MM.1S (cell line): ENCODE measurements at regions not wholly inside any gene's neighbourhood (a gene's known extent, or its start where the extent isn't known, plus 50 kb on each side); places are given as distances from the start of the nearest gene placed in this dataset.

Experiments used
- DNase-seq: peaks from one replicate; pipeline ENCODE4 v3.0.0-alpha.2; 2015
- H2AFZ ChIP-seq: fragments of 300-600 bp; sonication (generic); 2 replicates; pipeline ENCODE4 v1.6.0; 2016; ENCODE audit warnings: antibody characterized with exemption, low read length
- H3F3A ChIP-seq: fragments of 300-600 bp; sonication (generic); 2 replicates; pipeline ENCODE4 v1.6.1; 2016; ENCODE audit warnings: mild to moderate bottlenecking, antibody characterized with exemption, low read length, moderate library complexity, mixed read lengths; ENCODE audit not compliant: insufficient read depth
- H3K27ac ChIP-seq: fragments of 300-600 bp; sonication (generic); 2 replicates; pipeline ENCODE4 v1.5.1; 2016; ENCODE audit warnings: mild to moderate bottlenecking, low read length
- H3K27me3 ChIP-seq: fragments of 300-600 bp; sonication (generic); replicated peaks from 2 replicates; pipeline ENCODE4 v1.6.0; 2016; ENCODE audit warnings: low read length; ENCODE audit not compliant: insufficient read depth
- H3K36me3 ChIP-seq: fragments of 300-600 bp; sonication (generic); replicated peaks from 2 replicates; pipeline ENCODE4 v1.6.1; 2016; ENCODE audit warnings: mild to moderate bottlenecking, low read length, mixed read lengths; ENCODE audit not compliant: insufficient read depth
- H3K4me1 ChIP-seq: fragments of 300-600 bp; sonication (generic); 2 replicates; pipeline ENCODE4 v1.6.1; 2016; ENCODE audit warnings: low read length, mixed read lengths
- H3K4me2 ChIP-seq: fragments of 300-600 bp; sonication (generic); 2 replicates; pipeline ENCODE4 v1.6.0; 2016; ENCODE audit warnings: low read depth, low read length
- H3K4me3 ChIP-seq: fragments of 300-600 bp; sonication (generic); 2 replicates; pipeline ENCODE4 v1.5.1; 2016; ENCODE audit warnings: low read length, mixed read lengths
- H3K79me2 ChIP-seq: fragments of 300-600 bp; sonication (generic); 2 replicates; pipeline ENCODE4 v1.6.1; 2016; ENCODE audit warnings: mixed run types, low read length, mixed read lengths
- H3K9ac ChIP-seq: fragments of 300-600 bp; sonication (generic); 2 replicates; pipeline ENCODE4 v1.6.1; 2016; ENCODE audit warnings: low read length, mixed read lengths
- H3K9me2 ChIP-seq: fragments of 300-600 bp; sonication (generic); replicated peaks from 2 replicates; pipeline ENCODE4 v1.6.1; 2016; ENCODE audit warnings: mild to moderate bottlenecking, low read length, mixed read lengths; ENCODE audit not compliant: insufficient read depth
- H3K9me3 ChIP-seq: fragments of 300-600 bp; sonication (generic); replicated peaks from 2 replicates; pipeline ENCODE4 v1.6.1; 2016; ENCODE audit warnings: mild to moderate bottlenecking, low read length, mixed read lengths; ENCODE audit not compliant: insufficient read depth
- H4K20me1 ChIP-seq: fragments of 300-600 bp; sonication (generic); 2 replicates; pipeline ENCODE4 v1.6.1; 2016; ENCODE audit warnings: mild to moderate bottlenecking, low read length, moderate library complexity, mixed read lengths; ENCODE audit not compliant: insufficient read depth
- CTCF ChIP-seq: fragments of 300-600 bp; sonication (generic); IDR thresholded peaks from 2 replicates; pipeline ENCODE4 v1.5.1; 2016; ENCODE audit warnings: antibody characterized with exemption, low read length, mixed read lengths
- EZH2 ChIP-seq: fragments of 300-600 bp; sonication (generic); optimal IDR thresholded peaks from 2 replicates; pipeline ENCODE3; 2017; ENCODE audit warnings: low read depth, mild to moderate bottlenecking, antibody characterized with exemption, low read length, mixed read lengths
- EZH2phosphoT487 ChIP-seq: fragments of 300-600 bp; sonication (generic); IDR thresholded peaks from 2 replicates; pipeline ENCODE4 v1.6.1; 2018; ENCODE audit warnings: antibody characterized with exemption, low read length

- Histone ChIP-seq H3K27ac (no peak overlapping the region), H3K79me2 (no peaks in the 10 kb centered on the region), H3K9me3 (no peaks in the 10 kb centered on the region), H3K4me1 (no peaks in the 10 kb centered on the region), H3K27me3 (no peaks in the 10 kb centered on the region), H3K36me3 (no peaks in the 10 kb centered on the region), H4K20me1 (no peaks in the 10 kb centered on the region), H3K4me3 (no peak overlapping the region), H3K4me2 (no peak overlapping the region), H3F3A (no peaks in the 10 kb centered on the region), H3K9me2 (no peaks in the 10 kb centered on the region), H2AFZ (no peak overlapping the region), H3K9ac (no peak overlapping the region)
- TF ChIP-seq EZH2 (no peak), CTCF (no peak), EZH2phosphoT487 (no peak)
- no peak for DNase-seq
These were observed 147.3 kb downstream of the DUSP10 start for GRCh38 chr1:221594576-221594975.

GRCh38 chr1:221598122-221598521 is 143.8 kb downstream of the DUSP10 start:
- Histone ChIP-seq H3K4me1 (no peaks in the 10 kb centered on the region), H3K9ac (no peak overlapping the region), H4K20me1 (no peaks in the 10 kb centered on the region), H3F3A (no peaks in the 10 kb centered on the region), H3K4me3 (no peak overlapping the region), H3K9me3 (no peaks in the 10 kb centered on the region), H3K27ac (no peak overlapping the region), H3K4me2 (no peak overlapping the region), H3K9me2 (no peaks in the 10 kb centered on the region), H3K27me3 (no peaks in the 10 kb centered on the region), H3K79me2 (no peaks in the 10 kb centered on the region), H2AFZ (no peak overlapping the region), H3K36me3 (no peaks in the 10 kb centered on the region)
- TF ChIP-seq EZH2: no peak
- TF ChIP-seq EZH2phosphoT487: no peak
- TF ChIP-seq CTCF: no peak
- no peak for DNase-seq

GRCh38 chr1:221601166-221601565 is 140.7 kb downstream of the DUSP10 start:
- no peak for TF ChIP-seq CTCF
- TF ChIP-seq EZH2: no peak
- TF ChIP-seq EZH2phosphoT487: no peak
- Histone ChIP-seq H3F3A (no peaks in the 10 kb centered on the region), H3K9me3 (no peaks in the 10 kb centered on the region), H2AFZ (no peak overlapping the region), H3K27me3 (no peaks in the 10 kb centered on the region), H3K4me1 (no peaks in the 10 kb centered on the region), H3K4me3 (no peak overlapping the region), H4K20me1 (no peaks in the 10 kb centered on the region), H3K36me3 (no peaks in the 10 kb centered on the region), H3K27ac (no peak overlapping the region), H3K79me2 (no peaks in the 10 kb centered on the region), H3K9ac (no peak overlapping the region), H3K4me2 (no peak overlapping the region), H3K9me2 (no peaks in the 10 kb centered on the region)
- DNase-seq: no peak

GRCh38 chr1:221602830-221603229 is 139.1 kb downstream of the DUSP10 start:
- no peak for DNase-seq
- H3K79me2 ChIP-seq: no peaks in the 10 kb centered on the region

More at GRCh38 chr1:221602830-221603229, 139.1 kb downstream of the DUSP10 start:
- H3K27me3 ChIP-seq: no peaks in the 10 kb centered on the region
- H3K4me1 ChIP-seq: no peaks in the 10 kb centered on the region
- H3K9ac ChIP-seq: no peak overlapping the region
- no peaks in the 10 kb centered on the region for H3F3A ChIP-seq
- no peaks in the 10 kb centered on the region for H3K9me2 ChIP-seq
- no peaks in the 10 kb centered on the region for H4K20me1 ChIP-seq
- no peak overlapping the region for H2AFZ ChIP-seq
- H3K4me2 ChIP-seq: no peak overlapping the region
- no peaks in the 10 kb centered on the region for H3K9me3 ChIP-seq
- H3K36me3 ChIP-seq: no peaks in the 10 kb centered on the region
- H3K4me3 ChIP-seq: no peak overlapping the region
- no peak overlapping the region for H3K27ac ChIP-seq
- TF ChIP-seq EZH2phosphoT487 (no peak), CTCF (no peak), EZH2 (no peak)
